Mucosa of descending colon (tissue), 3 donors: ENCODE measurements at regions not wholly inside any gene's neighbourhood (a gene's known extent, or its start where the extent isn't known, plus 50 kb on each side); places are given as distances from the start of the nearest gene placed in this dataset.

ENCODE experiments used
- ATAC-seq: fragments of 200-7000 bp; cut with Tn5 transposase; one replicate; pipeline ENCODE4 v1.9.1; 2020; ENCODE audit warnings: mild to moderate bottlenecking, moderate library complexity
- DNase-seq, 3 donors: peaks; one replicate each; pipeline ENCODE4 v3.0.0-alpha.2; 2020
- H3K36me3 ChIP-seq: fragments of 200-600 bp; one replicate; pipeline ENCODE4 v1.8.0; 2021; ENCODE audit warnings: low read depth, mild to moderate bottlenecking
- H3K4me1 ChIP-seq: fragments of 200-600 bp; one replicate; pipeline ENCODE4 v1.8.0; 2021; ENCODE audit warnings: low read depth, mild to moderate bottlenecking
- H3K4me3 ChIP-seq: fragments of 200-600 bp; one replicate; pipeline ENCODE4 v1.8.0; 2021; ENCODE audit warnings: mild to moderate bottlenecking
- H3K9me3 ChIP-seq: fragments of 200-600 bp; one replicate; pipeline ENCODE4 v1.8.0; 2021; ENCODE audit warnings: mild to moderate bottlenecking
- intact Hi-C, 2 donors: fragments of 100-400 bp; cut with DNase I in 1 of 2; cut with micrococcal nuclease in 1 of 2; formaldehyde crosslinking; loops; one replicate each; pipeline versions ENCODE4 v1.11.0 to v1.11.1; 2022; cut with DNase I, micrococcal nuclease
- TF ChIP-seq, protein P1 (sequence below): fragments of 200-600 bp; IDR thresholded peaks from one replicate; pipeline ENCODE4 v1.8.0; 2022; ENCODE audit warnings: antibody characterized with exemption, mild to moderate bottlenecking
- donor health status: DM: no; HTN: no; CAD: no; lungs with moderate emphysema.
- donor health status: DM: no; HTN: no; CAD: no.
- donor health status: DM: no; HTN: yes; CAD: no.

DNA sequence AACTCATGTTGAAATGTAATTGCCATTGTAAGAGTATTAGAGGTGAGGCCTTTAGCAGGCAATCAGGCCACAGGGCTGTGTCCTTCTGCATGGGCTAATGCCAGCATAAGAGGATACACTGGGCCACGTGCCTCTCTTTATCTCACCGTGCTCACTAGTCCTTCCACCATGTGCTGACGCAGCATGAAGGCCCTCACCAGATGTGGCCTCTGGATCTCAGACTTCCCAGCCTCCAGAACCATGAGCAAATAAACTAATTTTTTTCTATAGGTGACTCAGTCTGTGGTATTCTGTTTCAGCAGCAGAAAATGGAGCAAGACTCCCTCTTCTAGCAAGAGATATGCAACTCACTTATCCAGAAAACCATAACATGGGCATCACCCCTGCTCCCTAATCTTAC lies 149.7 kb upstream of the ZNF236 start:
- TF ChIP-seq, protein P1, sequence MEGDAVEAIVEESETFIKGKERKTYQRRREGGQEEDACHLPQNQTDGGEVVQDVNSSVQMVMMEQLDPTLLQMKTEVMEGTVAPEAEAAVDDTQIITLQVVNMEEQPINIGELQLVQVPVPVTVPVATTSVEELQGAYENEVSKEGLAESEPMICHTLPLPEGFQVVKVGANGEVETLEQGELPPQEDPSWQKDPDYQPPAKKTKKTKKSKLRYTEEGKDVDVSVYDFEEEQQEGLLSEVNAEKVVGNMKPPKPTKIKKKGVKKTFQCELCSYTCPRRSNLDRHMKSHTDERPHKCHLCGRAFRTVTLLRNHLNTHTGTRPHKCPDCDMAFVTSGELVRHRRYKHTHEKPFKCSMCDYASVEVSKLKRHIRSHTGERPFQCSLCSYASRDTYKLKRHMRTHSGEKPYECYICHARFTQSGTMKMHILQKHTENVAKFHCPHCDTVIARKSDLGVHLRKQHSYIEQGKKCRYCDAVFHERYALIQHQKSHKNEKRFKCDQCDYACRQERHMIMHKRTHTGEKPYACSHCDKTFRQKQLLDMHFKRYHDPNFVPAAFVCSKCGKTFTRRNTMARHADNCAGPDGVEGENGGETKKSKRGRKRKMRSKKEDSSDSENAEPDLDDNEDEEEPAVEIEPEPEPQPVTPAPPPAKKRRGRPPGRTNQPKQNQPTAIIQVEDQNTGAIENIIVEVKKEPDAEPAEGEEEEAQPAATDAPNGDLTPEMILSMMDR = no peak
- Histone ChIP-seq H3K4me1 (no peaks in the 10 kb centered on the region), H3K36me3 (no peaks in the 10 kb centered on the region), H3K4me3 (no peak overlapping the region), H3K9me3 (no peaks in the 10 kb centered on the region)
- no peak for ATAC-seq
- intact Hi-C loops = no loop called here
- no peak for DNase-seq

DNA sequence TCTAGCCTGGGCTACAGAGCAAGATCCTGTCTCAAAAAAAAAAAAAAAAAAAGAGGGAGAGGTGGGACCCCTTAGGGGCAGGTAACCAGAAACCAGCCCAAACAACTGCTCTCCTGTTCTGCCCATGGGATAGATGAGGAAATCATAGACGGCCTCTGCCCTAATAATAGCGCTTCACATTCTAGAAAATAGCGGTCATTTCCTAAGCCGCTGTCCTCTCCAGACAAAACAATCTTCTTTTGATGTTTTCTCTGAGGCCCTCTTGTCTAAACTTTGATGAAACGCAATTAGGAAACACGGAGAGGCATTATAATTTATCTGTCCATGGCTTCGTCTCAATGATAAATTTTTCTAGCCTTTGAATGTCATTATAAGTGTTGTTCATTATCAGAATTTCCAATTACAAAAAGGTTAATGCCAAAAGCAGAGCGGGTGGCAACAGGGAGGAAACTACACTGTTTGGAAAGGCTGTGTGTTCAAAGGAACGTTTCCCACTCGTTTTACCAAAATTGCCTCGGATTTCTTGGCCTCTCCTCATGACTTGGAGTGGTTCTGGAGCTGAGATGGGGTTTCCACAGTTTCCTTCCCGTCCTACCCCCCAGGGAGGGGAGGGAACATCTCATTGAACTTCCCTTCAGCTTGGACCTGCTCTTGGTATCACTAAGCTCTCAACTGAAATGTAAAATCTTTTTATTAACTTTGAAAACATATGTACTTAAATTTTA lies 151.6 kb upstream of the ZNF236 start:
- TF ChIP-seq, protein P1 = no peak
- peak in 1 of 3 donors; percentile 4 for DNase-seq
- Histone ChIP-seq H3K4me3 (no peak overlapping the region), H3K4me1 (no peaks in the 10 kb centered on the region), H3K36me3 (no peaks in the 10 kb centered on the region), H3K9me3 (no peaks in the 10 kb centered on the region)
- no peak for ATAC-seq
- intact Hi-C loops = no loop called here

DNA sequence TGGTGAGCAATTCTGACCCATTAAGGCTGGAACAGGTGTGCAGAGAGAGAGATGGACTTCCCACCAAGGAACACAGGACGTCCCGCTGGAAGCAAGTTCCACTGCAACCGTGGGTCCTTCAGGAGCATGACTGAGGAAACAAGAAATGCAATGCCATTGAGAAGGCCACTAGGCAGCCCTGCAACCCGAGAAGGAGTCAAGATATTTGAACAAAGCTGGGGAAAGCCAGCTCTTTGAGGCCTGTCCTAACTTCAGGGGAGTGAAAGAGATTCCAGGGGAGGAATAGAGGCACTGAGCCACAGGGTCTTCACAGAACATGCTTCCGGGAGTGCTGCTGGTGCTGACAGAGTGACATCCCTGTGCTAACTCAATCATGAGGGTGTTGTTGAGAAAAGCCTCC lies 153.8 kb upstream of the ZNF236 start:
- ATAC-seq = no peak
- intact Hi-C loops = no loop called here

DNA sequence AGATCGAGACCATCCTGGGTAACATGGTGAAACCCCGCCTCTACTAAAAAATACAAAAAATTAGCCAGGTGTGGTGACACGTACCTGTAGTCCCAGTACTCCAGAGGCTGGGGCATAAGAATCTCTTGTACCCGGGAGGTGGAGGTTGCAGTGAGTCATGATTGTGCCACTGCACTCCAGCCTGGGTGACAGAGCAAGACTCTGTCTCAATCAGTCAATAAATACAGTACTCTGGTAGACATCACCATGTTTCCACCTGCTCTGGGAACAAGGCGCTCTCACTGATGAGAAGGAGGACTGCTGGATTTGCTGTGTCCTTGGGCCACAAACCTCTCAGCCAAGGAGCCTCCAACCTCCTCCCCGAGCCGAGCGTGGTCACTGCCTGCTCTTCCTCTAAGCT lies 154.2 kb upstream of the ZNF236 start:
- DNase-seq (no peak), ATAC-seq (no peak)
- intact Hi-C loops = no loop called here
- no peaks in the 10 kb centered on the region for H3K4me1 ChIP-seq
- no peak overlapping the region for H3K4me3 ChIP-seq
- H3K9me3 ChIP-seq = no peaks in the 10 kb centered on the region
- H3K36me3 ChIP-seq = no peaks in the 10 kb centered on the region
- TF ChIP-seq, protein P1 = no peak

More for the DNA sequence above, 153.8 kb upstream of the ZNF236 start:
- H3K4me3 ChIP-seq = no peak overlapping the region
- DNase-seq = no peak
- H3K4me1 ChIP-seq = no peaks in the 10 kb centered on the region
- H3K9me3 ChIP-seq = no peaks in the 10 kb centered on the region
- H3K36me3 ChIP-seq = no peaks in the 10 kb centered on the region
- TF ChIP-seq, protein P1 = no peak

DNA sequence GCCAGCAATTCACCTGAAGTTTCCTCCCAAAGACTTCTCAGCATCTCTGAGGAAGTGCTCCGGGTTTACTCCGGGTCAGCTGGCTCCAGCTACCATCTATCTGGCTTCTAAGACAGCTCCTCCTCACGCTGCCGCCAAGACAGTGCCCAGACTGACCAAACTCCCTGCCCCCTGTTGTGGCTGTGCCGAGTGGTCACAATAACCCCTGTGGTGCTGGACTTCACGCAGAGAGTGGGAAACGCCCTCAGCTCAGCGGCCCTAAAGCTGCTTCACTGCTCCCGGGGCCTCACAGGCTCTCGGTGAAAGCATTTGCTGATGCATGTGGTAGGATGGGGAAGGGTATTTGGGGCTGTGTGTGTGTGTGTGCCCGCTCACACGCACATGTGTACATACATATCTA lies 154.8 kb upstream of the ZNF236 start:
- no peaks in the 10 kb centered on the region for H3K36me3 ChIP-seq
- TF ChIP-seq, protein P1 = no peak
- no peaks in the 10 kb centered on the region for H3K9me3 ChIP-seq
- intact Hi-C loops = no loop called here
- no peak for DNase-seq
- ATAC-seq = no peak
- H3K4me1 ChIP-seq = no peaks in the 10 kb centered on the region
- no peak overlapping the region for H3K4me3 ChIP-seq

DNA sequence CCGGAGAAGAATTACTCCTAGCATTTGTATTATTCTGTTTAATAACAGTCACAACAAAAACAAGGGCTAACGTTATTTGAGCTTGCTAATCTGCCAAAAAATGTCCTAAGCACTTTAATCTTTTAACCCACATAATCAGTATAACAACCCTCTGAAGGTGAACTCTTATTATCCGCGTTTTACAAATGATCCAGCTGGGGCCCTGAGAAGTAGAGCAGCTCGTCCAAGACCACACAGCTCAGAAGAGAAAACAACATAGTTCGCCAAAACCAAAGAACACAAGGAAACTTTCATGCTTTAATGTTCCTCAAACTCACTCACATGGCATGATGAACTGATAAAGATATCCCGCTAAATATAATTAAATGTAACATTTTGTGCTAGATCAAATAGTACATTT lies 159.7 kb upstream of the ZNF236 start:
- Histone ChIP-seq H3K4me1 (no peaks in the 10 kb centered on the region), H3K36me3 (no peaks in the 10 kb centered on the region), H3K9me3 (no peaks in the 10 kb centered on the region), H3K4me3 (no peak overlapping the region)
- DNase-seq = no peak
- TF ChIP-seq, protein P1 = no peak
- intact Hi-C loops = no loop called here
- no peak for ATAC-seq
